ENCODE measurements at regions not wholly inside any gene's neighbourhood (a gene's known extent, or its start where the extent isn't known, plus 50 kb on each side); places are given as distances from the start of the nearest gene placed in this dataset.

DNA sequence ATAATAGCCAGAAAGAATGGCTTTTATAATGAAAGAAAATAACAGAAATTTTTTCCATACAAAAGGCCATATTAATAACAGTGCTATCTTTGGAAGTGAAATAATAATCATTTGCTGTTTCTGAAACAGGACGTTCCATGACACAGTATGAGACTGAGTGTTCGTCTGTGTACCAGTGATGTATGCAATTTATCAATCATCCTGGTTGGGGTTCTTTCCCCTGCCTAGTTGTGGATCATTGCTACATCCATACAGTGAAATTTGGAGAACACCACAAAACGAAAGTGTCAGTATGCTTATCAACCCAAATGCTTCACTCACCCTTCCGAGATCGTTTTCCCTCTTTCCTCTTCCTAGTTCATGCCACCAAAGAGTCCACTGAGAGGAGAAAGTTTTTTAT lies 151.4 kb upstream of the PRDM1 start:
- Histone ChIP-seq H3F3A (replicated peaks; ENCODE audit: insufficient read depth) (no peaks in the 10 kb centered on the region), H3K9ac (no peak overlapping the region), H3K79me2 (ENCODE audit: insufficient read depth) (no peaks in the 10 kb centered on the region), H3K4me3 (ENCODE audit: low read depth in 2 of 2, low read length in 1 of 2) (no peak overlapping the region), H3K27me3 (ENCODE audit: insufficient read depth) (no peaks in the 10 kb centered on the region), H3K4me2 (no peak overlapping the region; the same call in 1 of the 2 replicates), H3K27ac (ENCODE audit: low read depth in 2 of 2, low read length in 1 of 2) (no peak overlapping the region), H3K36me3 (replicated peaks in 1 of 2; ENCODE audit: control insufficient read depth in 1 of 2, insufficient read depth in 2 of 2, low read length in 1 of 2) (no peaks in the 10 kb centered on the region), H3K9me2 (no peaks in the 10 kb centered on the region), H3K4me1 (ENCODE audit: control insufficient read depth in 1 of 2, insufficient read depth in 2 of 2, low read depth in 1 of 2, low read length in 1 of 2) (no peaks in the 10 kb centered on the region), H2AFZ (ENCODE audit: low read depth) (peak overlapping the region; percentile 54; the same call in 1 of the 2 replicates), H4K20me1 (ENCODE audit: insufficient read depth) (no peaks in the 10 kb centered on the region), H3K9me3 (no peaks in the 10 kb centered on the region)
- POLR2A ChIA-PET: no interaction called here
- WGBS (ENCODE audit: low lambda C conversion rate): 29% methylated on average over 5 of the region's 5 CpGs
- TF ChIP-seq FOXJ3 (CRISPR knock-in tag; IDR thresholded peaks at IDR 0.05) (no peak), TEAD4 (IDR thresholded peaks at IDR 0.05; ENCODE audit: borderline replicate concordance, insufficient read depth) (no peak), GATA2 (CRISPR knock-in tag; IDR thresholded peaks at IDR 0.05) (no peak), RFX5 (IDR thresholded peaks at IDR 0.05; ENCODE audit: low read length) (no peak), NFIC (IDR thresholded peaks at IDR 0.05; ENCODE audit: borderline replicate concordance) (no peak), EZH2phosphoT487 (IDR thresholded peaks at IDR 0.05; ENCODE audit: borderline replicate concordance, low read depth) (no peak), FOSL2 (IDR thresholded peaks at IDR 0.05; ENCODE audit: borderline replicate concordance, low read depth) (no peak), SMC3 (IDR thresholded peaks at IDR 0.05; ENCODE audit: low read depth, low read length) (no peak), MEF2A (IDR thresholded peaks at IDR 0.05; ENCODE audit: borderline replicate concordance, low read depth) (no peak), RXRA (IDR thresholded peaks at IDR 0.05; ENCODE audit: borderline replicate concordance, low read depth) (no peak), GABPA (IDR thresholded peaks at IDR 0.05; ENCODE audit: low read depth) (no peak), FOXM1 (IDR thresholded peaks at IDR 0.05; ENCODE audit: low read depth) (no peak), SIN3A (IDR thresholded peaks at IDR 0.05; ENCODE audit: borderline replicate concordance, low read depth, low read length) (no peak), YY1 (IDR thresholded peaks at IDR 0.05; ENCODE audit: low read depth) (no peak)
- TF ChIP-seq, protein P1, sequence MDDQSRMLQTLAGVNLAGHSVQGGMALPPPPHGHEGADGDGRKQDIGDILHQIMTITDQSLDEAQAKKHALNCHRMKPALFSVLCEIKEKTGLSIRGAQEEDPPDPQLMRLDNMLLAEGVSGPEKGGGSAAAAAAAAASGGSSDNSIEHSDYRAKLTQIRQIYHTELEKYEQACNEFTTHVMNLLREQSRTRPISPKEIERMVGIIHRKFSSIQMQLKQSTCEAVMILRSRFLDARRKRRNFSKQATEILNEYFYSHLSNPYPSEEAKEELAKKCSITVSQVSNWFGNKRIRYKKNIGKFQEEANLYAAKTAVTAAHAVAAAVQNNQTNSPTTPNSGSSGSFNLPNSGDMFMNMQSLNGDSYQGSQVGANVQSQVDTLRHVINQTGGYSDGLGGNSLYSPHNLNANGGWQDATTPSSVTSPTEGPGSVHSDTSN (IDR thresholded peaks at IDR 0.05): no peak
- TF ChIP-seq, protein P2, sequence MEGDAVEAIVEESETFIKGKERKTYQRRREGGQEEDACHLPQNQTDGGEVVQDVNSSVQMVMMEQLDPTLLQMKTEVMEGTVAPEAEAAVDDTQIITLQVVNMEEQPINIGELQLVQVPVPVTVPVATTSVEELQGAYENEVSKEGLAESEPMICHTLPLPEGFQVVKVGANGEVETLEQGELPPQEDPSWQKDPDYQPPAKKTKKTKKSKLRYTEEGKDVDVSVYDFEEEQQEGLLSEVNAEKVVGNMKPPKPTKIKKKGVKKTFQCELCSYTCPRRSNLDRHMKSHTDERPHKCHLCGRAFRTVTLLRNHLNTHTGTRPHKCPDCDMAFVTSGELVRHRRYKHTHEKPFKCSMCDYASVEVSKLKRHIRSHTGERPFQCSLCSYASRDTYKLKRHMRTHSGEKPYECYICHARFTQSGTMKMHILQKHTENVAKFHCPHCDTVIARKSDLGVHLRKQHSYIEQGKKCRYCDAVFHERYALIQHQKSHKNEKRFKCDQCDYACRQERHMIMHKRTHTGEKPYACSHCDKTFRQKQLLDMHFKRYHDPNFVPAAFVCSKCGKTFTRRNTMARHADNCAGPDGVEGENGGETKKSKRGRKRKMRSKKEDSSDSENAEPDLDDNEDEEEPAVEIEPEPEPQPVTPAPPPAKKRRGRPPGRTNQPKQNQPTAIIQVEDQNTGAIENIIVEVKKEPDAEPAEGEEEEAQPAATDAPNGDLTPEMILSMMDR (IDR thresholded peaks at IDR 0.05): no peak
- TF ChIP-seq, protein P3, sequence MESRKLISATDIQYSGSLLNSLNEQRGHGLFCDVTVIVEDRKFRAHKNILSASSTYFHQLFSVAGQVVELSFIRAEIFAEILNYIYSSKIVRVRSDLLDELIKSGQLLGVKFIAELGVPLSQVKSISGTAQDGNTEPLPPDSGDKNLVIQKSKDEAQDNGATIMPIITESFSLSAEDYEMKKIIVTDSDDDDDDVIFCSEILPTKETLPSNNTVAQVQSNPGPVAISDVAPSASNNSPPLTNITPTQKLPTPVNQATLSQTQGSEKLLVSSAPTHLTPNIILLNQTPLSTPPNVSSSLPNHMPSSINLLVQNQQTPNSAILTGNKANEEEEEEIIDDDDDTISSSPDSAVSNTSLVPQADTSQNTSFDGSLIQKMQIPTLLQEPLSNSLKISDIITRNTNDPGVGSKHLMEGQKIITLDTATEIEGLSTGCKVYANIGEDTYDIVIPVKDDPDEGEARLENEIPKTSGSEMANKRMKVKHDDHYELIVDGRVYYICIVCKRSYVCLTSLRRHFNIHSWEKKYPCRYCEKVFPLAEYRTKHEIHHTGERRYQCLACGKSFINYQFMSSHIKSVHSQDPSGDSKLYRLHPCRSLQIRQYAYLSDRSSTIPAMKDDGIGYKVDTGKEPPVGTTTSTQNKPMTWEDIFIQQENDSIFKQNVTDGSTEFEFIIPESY (IDR thresholded peaks at IDR 0.05; ENCODE audit: borderline replicate concordance, low read depth): no peak
- TF ChIP-seq, protein P4, sequence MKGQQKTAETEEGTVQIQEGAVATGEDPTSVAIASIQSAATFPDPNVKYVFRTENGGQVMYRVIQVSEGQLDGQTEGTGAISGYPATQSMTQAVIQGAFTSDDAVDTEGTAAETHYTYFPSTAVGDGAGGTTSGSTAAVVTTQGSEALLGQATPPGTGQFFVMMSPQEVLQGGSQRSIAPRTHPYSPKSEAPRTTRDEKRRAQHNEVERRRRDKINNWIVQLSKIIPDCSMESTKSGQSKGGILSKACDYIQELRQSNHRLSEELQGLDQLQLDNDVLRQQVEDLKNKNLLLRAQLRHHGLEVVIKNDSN (IDR thresholded peaks at IDR 0.05; ENCODE audit: borderline replicate concordance, low read depth): no peak
- CTCF ChIA-PET: no interaction called here
- DNase-seq: no peak
